Activated CD4-positive, alpha-beta T cell treated with anti-CD3 and anti-CD28 coated beads, Interleukin-2, amount 10 ng/mL, durations not matched to agents 24 days and 14 days (primary cell): ENCODE measurements at regions not wholly inside any gene's neighbourhood (a gene's known extent, or its start where the extent isn't known, plus 50 kb on each side); places are given as distances from the start of the nearest gene placed in this dataset.
"Not testable (repeated sequence)": the region's sequence is repeated elsewhere in the genome, so short reads cannot be mapped to it uniquely, and the experiment has no call there.

ENCODE experiments used
- DNase-seq: peaks from one replicate; pipeline ENCODE4 v3.0.0; 2022
- H3K27ac Mint-ChIP-seq: one replicate; pipeline ENCODE4 v1.8.0; 2022; ENCODE audit warnings: mild to moderate bottlenecking, mixed read lengths
- H3K27me3 Mint-ChIP-seq: one replicate; pipeline ENCODE4 v1.8.0; 2022; ENCODE audit warnings: mixed read lengths
- H3K36me3 Mint-ChIP-seq: one replicate; pipeline ENCODE4 v1.8.0; 2022; ENCODE audit warnings: low read depth, mild to moderate bottlenecking, mixed read lengths
- H3K4me1 Mint-ChIP-seq: one replicate; pipeline ENCODE4 v1.8.0; 2021; ENCODE audit warnings: mixed read lengths
- H3K4me3 Mint-ChIP-seq: one replicate; pipeline ENCODE4 v1.8.0; 2022; ENCODE audit warnings: mild to moderate bottlenecking, moderate library complexity, mixed read lengths
- H3K9me3 Mint-ChIP-seq: one replicate; pipeline ENCODE4 v1.8.0; 2021; ENCODE audit warnings: mixed read lengths
- intact Hi-C: fragments of 100-400 bp; cut with micrococcal nuclease; formaldehyde crosslinking; loops from one replicate; pipeline ENCODE4 v1.15.1; 2023

DNA sequence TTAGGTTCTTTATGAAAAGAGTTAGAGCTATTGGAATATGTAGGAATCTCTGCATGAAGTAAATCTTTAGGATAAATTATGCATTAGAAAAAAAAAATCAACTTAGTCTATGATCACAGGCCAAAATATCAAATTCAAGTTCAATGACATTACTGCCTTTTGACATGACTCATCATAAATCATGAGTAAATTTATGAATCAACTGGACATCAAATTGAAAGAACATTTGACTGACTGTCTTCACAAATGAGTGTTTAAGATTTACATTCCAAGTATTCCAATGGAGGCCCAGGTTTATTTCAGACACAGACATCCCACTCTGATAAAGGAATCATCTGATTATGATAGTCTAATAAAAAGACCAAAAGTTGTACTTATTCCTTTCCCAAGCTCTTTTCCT lies 192.8 kb upstream of the TTC14 start:
- Mint-ChIP-seq H3K36me3 (no peaks in the 10 kb centered on the region), H3K4me3 (no peak overlapping the region), H3K4me1 (no peaks in the 10 kb centered on the region), H3K9me3 (no peaks in the 10 kb centered on the region), H3K27me3 (no peaks in the 10 kb centered on the region), H3K27ac (no peak overlapping the region)
- DNase-seq, result no peak
- intact Hi-C loops, result no loop called here

DNA sequence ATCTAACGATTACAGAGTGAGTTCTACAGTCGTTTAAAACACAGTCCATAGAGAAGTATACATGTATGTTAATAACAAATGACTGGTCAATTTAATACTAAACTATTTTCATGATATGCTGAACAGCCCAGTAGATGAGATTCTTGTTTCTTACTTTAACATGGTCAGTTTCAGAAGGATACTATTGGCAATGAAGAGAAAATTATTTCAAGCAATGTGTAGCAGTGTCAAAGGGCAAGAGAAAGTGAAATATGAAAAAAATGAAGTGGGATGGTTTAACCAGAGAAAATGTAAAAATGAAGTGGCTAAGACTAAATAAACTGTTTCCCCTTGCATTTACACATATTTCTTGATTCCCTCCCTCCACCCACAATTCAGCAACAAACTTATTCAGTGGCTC lies 192.1 kb upstream of the TTC14 start:
- Mint-ChIP-seq H3K27ac (no peak overlapping the region), H3K4me3 (no peak overlapping the region), H3K4me1 (no peaks in the 10 kb centered on the region), H3K9me3 (no peaks in the 10 kb centered on the region), H3K27me3 (no peaks in the 10 kb centered on the region), H3K36me3 (no peaks in the 10 kb centered on the region)
- DNase-seq, result no peak
- intact Hi-C loops, result no loop called here

DNA sequence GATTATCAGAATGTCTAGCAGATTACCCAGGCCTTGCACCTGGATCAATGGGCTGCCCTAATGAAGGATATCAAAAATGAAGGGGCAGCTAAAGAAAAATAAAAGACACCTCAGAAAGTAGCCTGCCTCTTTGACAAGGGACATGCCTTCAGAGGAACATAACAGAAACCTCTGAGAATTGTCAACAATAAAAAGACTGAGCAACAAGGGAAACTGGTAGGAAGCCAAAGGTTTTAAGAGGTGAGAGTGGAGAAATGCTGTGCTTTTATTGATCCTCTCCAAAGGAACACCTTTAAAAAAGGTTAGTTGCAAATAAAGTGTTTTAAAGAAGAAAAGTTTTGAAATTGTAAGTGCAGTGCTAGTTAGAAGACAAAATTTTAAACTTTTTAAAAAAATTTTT lies 187.8 kb upstream of the TTC14 start:
- intact Hi-C loops, result no loop called here
- H3K36me3 Mint-ChIP-seq, result no peaks in the 10 kb centered on the region
- no peaks in the 10 kb centered on the region for H3K9me3 Mint-ChIP-seq
- H3K4me3 Mint-ChIP-seq, result no peak overlapping the region
- H3K27ac Mint-ChIP-seq, result no peak overlapping the region
- DNase-seq, result no peak
- no peaks in the 10 kb centered on the region for H3K4me1 Mint-ChIP-seq
- H3K27me3 Mint-ChIP-seq, result no peaks in the 10 kb centered on the region

DNA sequence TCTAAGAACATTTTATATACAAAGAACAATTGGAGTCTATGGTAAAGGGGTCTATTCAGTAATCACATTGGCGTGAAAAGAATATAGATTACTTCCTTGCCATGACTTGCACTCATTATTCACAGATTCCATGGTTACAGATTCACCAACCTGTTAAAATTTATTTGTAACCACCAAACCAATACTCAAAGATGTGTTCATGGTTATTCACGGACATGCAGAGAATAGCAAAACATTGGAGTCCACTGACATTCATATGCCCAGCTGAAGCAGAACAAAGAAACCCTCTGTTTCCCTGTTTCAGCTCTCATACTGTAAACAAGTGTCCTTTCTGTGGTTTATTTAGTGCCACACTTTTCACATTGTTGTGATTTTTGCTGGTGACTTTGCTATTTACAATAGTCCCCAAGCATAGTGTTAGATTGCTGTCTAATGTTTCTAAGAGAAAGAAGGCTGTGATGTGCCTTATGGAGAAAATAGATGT lies 185.8 kb upstream of the TTC14 start:
- H3K36me3 Mint-ChIP-seq, result no peaks in the 10 kb centered on the region
- no peak overlapping the region for H3K4me3 Mint-ChIP-seq
- H3K9me3 Mint-ChIP-seq, result no peaks in the 10 kb centered on the region
- no peaks in the 10 kb centered on the region for H3K27me3 Mint-ChIP-seq
- no peaks in the 10 kb centered on the region for H3K4me1 Mint-ChIP-seq
- DNase-seq, result no peak
- intact Hi-C loops, result no loop called here
- no peak overlapping the region for H3K27ac Mint-ChIP-seq

DNA sequence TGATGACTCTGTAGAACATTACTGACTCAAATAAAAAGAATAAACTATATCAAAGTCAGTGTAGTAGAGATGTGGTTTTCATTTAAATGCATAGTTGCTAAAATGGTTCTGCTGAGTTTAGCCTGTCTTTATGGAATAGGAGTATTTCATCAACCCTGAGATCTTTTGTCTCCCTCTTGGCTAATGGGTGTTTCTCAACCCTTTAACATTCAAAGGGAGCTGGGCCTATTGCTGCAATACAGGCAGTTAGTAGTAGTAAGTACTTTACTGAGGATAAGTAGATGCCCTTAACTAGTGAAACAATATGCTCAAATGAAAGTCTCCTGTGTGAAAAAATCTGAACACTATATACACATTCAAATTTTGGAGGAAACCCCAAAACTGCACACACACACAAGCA lies 184.7 kb upstream of the TTC14 start:
- Mint-ChIP-seq H3K9me3 (no peaks in the 10 kb centered on the region), H3K4me1 (no peaks in the 10 kb centered on the region), H3K27me3 (no peaks in the 10 kb centered on the region), H3K27ac (no peak overlapping the region), H3K4me3 (no peak overlapping the region), H3K36me3 (no peaks in the 10 kb centered on the region)
- no peak for DNase-seq
- intact Hi-C loops, result no loop called here

DNA sequence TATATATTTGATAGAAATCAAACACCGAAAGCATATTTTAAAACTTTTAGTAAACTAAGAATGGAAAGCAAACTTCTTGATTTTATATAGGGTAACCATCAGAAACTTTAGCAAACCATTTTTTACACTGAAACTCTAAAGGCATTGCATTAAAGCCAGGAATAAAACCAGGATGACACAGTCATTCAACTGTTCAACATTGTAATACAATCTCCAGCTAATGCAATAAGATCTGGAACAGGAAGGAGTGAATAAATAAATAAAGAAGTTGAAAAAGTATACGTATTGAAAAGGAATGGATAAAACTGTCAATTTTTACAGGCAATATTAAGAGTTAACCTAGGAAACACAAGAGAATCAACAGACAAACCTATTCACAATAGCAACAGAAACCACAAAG lies 181.9 kb upstream of the TTC14 start:
- no peak overlapping the region for H3K4me3 Mint-ChIP-seq
- H3K27ac Mint-ChIP-seq, result no peak overlapping the region
- DNase-seq, result no peak
- H3K27me3 Mint-ChIP-seq, result no peaks in the 10 kb centered on the region
- no peaks in the 10 kb centered on the region for H3K9me3 Mint-ChIP-seq
- H3K4me1 Mint-ChIP-seq, result no peaks in the 10 kb centered on the region
- H3K36me3 Mint-ChIP-seq, result no peaks in the 10 kb centered on the region
- intact Hi-C loops, result no loop called here

DNA sequence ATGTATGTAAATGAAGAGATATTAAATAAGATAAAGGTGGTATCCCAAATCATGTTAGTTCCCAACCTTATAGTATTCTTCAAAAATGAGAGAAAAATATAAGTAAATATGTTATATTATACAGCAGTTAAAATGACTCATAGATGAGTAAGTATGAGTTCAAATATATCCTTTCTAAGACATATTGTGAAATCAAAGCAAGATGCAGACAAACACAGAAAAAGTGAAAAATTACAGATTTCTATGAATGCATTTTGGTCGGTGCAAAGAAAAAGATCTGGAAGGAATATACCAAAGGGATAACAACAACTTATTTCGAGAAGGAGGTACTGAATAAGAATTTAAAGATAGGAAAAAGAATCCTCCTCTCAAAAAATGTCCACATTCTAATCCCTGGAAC lies 181.2 kb upstream of the TTC14 start:
- Mint-ChIP-seq H3K9me3 (no peaks in the 10 kb centered on the region), H3K27me3 (no peaks in the 10 kb centered on the region), H3K27ac (no peak overlapping the region), H3K4me1 (no peaks in the 10 kb centered on the region), H3K36me3 (no peaks in the 10 kb centered on the region), H3K4me3 (no peak overlapping the region)
- intact Hi-C loops, result no loop called here
- DNase-seq, result no peak

DNA sequence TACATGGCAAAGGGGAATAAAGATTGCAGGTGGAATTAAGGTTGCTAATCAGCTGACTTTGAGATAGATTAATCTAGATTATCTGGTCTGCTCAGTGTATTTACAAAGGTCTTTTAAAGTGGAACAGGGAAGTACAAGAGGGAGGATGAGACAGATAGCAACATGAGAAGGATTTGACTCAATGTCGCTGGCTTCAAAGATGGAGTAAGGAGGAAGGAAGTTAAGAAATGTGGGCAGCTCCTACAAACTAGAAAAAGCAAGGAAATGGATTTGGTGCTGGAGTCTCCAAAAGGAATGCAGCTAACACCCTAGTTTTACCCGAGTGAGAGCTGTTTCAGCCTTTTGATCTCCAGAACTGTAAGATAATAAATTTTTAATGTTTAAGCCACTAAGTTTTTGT lies 180.7 kb upstream of the TTC14 start:
- Mint-ChIP-seq H3K36me3 (no peaks in the 10 kb centered on the region), H3K4me3 (no peak overlapping the region), H3K27ac (no peak overlapping the region), H3K4me1 (no peaks in the 10 kb centered on the region), H3K9me3 (no peaks in the 10 kb centered on the region), H3K27me3 (no peaks in the 10 kb centered on the region)
- intact Hi-C loops, result no loop called here
- DNase-seq, result no peak

DNA sequence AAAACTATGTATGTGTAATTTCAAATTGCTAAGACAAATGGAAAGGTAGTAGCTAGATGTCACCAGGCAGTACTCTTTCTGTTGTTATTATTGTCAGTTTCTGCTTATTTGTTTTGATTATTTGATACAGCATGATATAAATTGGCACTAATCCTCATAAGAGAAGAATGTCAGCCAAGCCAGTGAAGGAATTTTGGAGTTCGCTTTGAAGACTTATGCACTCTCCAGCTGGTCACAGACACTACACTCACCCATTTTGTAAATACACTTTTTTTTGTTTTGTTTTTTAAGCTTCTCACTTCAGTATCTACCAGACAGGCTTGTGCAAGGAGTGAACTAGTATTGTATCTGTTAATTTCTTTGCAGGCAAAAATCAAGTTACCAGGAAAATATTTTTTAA lies 180.2 kb upstream of the TTC14 start:
- Mint-ChIP-seq H3K36me3 (no peaks in the 10 kb centered on the region), H3K27ac (no peak overlapping the region), H3K9me3 (no peaks in the 10 kb centered on the region), H3K27me3 (no peaks in the 10 kb centered on the region), H3K4me3 (no peak overlapping the region), H3K4me1 (no peaks in the 10 kb centered on the region)
- intact Hi-C loops, result no loop called here
- no peak for DNase-seq

DNA sequence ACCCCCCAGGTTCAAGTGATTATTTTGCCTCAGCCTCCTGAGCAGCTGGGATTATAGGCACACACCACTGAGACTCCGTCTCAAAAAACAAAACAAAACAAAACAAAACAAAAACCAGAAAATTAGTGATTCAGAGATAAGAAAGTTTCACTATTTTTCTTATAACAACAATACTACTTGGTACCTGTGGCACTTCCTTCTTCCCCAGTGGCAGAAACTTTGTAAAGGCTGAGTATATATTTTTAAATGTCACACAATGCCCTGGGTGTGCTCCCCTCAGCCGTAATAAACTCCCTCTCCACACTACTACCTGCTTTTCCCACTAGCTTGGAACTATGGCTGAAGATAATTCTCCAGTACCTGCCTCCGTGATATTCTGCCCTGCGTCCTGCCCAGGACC lies 177.7 kb upstream of the TTC14 start:
- DNase-seq, H3K4me1 Mint-ChIP-seq, H3K27ac Mint-ChIP-seq, H3K27me3 Mint-ChIP-seq, intact Hi-C loops, H3K4me3 Mint-ChIP-seq, H3K9me3 Mint-ChIP-seq, H3K36me3 Mint-ChIP-seq: not testable (repeated sequence)

DNA sequence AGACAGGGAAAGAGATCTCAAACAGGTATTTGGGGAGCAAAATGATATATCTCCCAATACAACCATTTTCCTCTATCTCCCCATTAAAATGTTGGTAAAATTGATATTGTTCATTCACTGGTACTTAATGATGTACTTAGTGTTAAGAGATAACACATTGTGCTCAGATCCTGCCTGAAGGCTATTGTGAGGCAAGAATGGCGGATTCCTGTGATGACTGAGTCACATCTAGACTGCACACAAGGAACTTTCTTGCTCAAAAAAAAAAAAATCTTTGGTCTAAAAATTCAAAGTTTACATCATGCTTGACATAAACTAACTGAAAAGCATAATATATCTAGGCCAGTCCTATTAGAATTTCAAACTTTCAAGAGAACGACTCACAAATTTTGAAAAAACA lies 171.1 kb upstream of the TTC14 start:
- Mint-ChIP-seq H3K9me3 (no peaks in the 10 kb centered on the region), H3K4me3 (no peak overlapping the region), H3K27ac (no peak overlapping the region), H3K27me3 (no peaks in the 10 kb centered on the region), H3K4me1 (no peaks in the 10 kb centered on the region), H3K36me3 (no peaks in the 10 kb centered on the region)
- no peak for DNase-seq
- intact Hi-C loops, result no loop called here

DNA sequence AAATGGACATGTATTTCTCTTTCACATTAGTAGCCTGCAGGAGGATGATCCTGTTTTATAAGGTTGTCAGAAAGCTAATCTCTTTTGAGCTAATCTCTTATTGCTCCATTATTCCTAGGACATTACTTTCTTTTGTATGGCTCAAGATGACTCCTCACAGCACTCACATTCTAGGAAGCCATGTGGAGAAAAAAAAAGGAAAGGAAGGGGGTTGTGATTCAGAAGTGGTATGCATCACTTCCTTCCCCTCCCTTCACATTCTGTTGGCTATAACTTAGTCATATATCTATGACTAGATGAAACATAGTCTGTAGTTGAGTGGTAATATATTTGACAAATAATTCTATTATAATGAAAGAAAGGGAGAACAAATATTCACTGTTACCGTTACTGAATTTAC lies 168.8 kb upstream of the TTC14 start:
- DNase-seq, result no peak
- Mint-ChIP-seq H3K4me1 (no peaks in the 10 kb centered on the region), H3K27me3 (no peaks in the 10 kb centered on the region), H3K4me3 (no peak overlapping the region), H3K9me3 (no peaks in the 10 kb centered on the region), H3K27ac (no peak overlapping the region), H3K36me3 (no peaks in the 10 kb centered on the region)
- intact Hi-C loops, result no loop called here

DNA sequence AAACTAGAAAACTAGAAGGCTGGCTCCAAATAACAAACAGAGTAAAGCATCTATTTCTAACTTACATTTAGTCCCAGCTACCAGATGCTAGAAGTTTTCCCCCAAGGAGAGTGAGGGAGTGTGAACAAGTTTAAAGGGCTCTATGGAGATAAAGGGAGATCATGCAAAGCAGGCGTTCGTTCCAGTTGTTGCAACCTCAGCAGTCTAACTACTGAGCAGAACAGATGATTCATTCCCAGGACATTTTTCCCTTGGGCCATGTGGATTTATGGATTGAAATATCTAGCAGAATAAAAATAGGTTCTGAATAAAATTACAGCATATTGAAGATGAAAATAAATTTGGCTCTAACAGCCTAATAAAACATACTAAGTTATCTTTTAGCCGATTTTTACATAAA lies 154.8 kb upstream of the TTC14 start:
- intact Hi-C loops, result no loop called here
- H3K27ac Mint-ChIP-seq, result no peak overlapping the region
- H3K4me1 Mint-ChIP-seq, result no peaks in the 10 kb centered on the region
- no peaks in the 10 kb centered on the region for H3K27me3 Mint-ChIP-seq
- no peak for DNase-seq
- H3K36me3 Mint-ChIP-seq, result no peaks in the 10 kb centered on the region
- peaks cover 4% of the 10 kb centered on the region for H3K9me3 Mint-ChIP-seq
- no peak overlapping the region for H3K4me3 Mint-ChIP-seq

DNA sequence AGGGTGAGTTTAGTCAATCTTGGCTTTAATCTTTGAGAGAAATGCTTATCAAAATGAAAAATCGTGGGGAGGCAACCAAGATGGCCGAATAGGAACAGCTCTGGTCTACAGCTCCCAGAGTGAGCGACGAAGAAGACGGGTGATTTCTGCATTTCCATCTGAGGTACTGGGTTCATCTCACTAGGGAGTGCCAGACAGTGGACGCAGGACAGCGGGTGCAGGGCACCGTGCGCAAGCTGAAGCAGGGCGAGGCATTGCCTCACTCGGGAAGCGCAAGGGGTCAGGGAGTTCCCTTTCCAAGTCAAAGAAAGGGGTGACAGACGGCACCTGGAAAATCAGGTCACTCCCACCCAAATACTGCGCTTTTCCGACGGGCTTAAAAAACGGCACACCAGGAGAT lies 153.6 kb upstream of the TTC14 start:
- not testable (repeated sequence) for H3K27ac Mint-ChIP-seq

DNA sequence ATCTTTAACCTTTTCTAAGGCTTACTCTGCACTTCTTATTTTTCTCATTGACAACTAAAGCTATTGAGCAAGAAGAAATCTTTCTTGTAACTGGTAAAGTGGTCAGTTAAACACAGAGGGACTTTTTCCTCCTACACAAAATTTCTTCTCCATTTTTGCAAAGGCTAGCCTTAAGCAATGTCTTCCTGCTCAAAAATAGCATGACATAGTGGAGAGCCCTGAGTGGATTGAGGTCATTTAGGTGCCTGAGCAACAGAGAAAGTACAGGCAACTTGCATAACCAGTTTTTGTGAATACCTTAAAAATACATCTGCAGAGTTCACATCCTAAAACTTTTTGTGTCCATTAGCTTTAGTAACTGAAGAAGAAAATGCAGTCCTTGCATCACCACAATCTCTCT lies 144.7 kb upstream of the TTC14 start:
- intact Hi-C loops, result no loop called here
- Mint-ChIP-seq H3K36me3 (no peaks in the 10 kb centered on the region), H3K27ac (no peak overlapping the region)

More for the DNA sequence above, 153.6 kb upstream of the TTC14 start:
- H3K4me3 Mint-ChIP-seq, H3K36me3 Mint-ChIP-seq, H3K27me3 Mint-ChIP-seq, H3K4me1 Mint-ChIP-seq, DNase-seq, intact Hi-C loops, H3K9me3 Mint-ChIP-seq: not testable (repeated sequence)

More for the DNA sequence above, 144.7 kb upstream of the TTC14 start:
- Mint-ChIP-seq H3K4me1 (no peaks in the 10 kb centered on the region), H3K9me3 (no peaks in the 10 kb centered on the region), H3K4me3 (no peak overlapping the region), H3K27me3 (no peaks in the 10 kb centered on the region)
- no peak for DNase-seq
